SK-N-SH (cell line): ENCODE measurements at regions not wholly inside any gene's neighbourhood (a gene's known extent, or its start where the extent isn't known, plus 50 kb on each side); places are given as distances from the start of the nearest gene placed in this dataset.

Experiments used
- CTCF ChIA-PET: fragments of 300-600, 350-600 bp; formaldehyde crosslinking; extraction: SDS; loops from one replicate; lab custom pipeline; 2021; lab: Yijun Ruan, JAX
- POLR2A ChIA-PET: fragments of 350-600 bp; sonication (Branson Sonifier 250); formaldehyde crosslinking; extraction: SDS; loops from one replicate; lab custom pipeline; 2020; ENCODE audit warnings: antibody characterized with exemption, inconsistent platforms; lab: Yijun Ruan, JAX
- DNase-seq: peaks from one replicate; pipeline ENCODE4 v3.0.0; 2012
- H2AFZ ChIP-seq: fragments of 200-600 bp; sonication (generic); 2 replicates; pipeline ENCODE4 v1.8.1; 2016; ENCODE audit warnings: antibody characterized with exemption, mild to moderate bottlenecking, low read depth
- H3F3A ChIP-seq: fragments of 200-600 bp; sonication (generic); replicated peaks from 2 replicates; pipeline ENCODE3; 2016; ENCODE audit warnings: antibody characterized with exemption, mild to moderate bottlenecking; ENCODE audit not compliant: insufficient read depth
- H3K27ac ChIP-seq, 2 experiments: fragments of 200-500 bp in 1 of 2; fragments of 200-600 bp in 1 of 2; sonication (Bioruptor generic) in 1 of 2; sonication (generic), shearing (Covaris generic) in 1 of 2; 2 replicates each; pipeline versions ENCODE4 v1.5.1 to v1.6.1; 2014 to 2016; ENCODE audit warnings: low read depth in 2 of 2, inconsistent platforms in 1 of 2, low read length in 1 of 2, mild to moderate bottlenecking in 1 of 2, mixed read lengths in 1 of 2
- H3K27me3 ChIP-seq: fragments of 200-600 bp; sonication (generic), shearing (Covaris generic); 2 replicates; pipeline ENCODE4 v1.6.1; 2016; ENCODE audit warnings: mixed run types; ENCODE audit not compliant: insufficient read depth
- H3K36me3 ChIP-seq, 2 experiments: fragments of 200-500 bp in 1 of 2; fragments of 200-600 bp in 1 of 2; sonication (Bioruptor generic) in 1 of 2; sonication (generic) in 1 of 2; replicated peaks in 1 of 2; 2 replicates each; pipeline versions ENCODE3 to v1.5.1; 2014 to 2016; ENCODE audit warnings: low read length in 1 of 2, mild to moderate bottlenecking in 1 of 2; ENCODE audit not compliant: insufficient read depth in 2 of 2, control insufficient read depth in 1 of 2
- H3K4me1 ChIP-seq, 2 experiments: fragments of 200-500 bp in 1 of 2; fragments of 200-600 bp in 1 of 2; sonication (Bioruptor generic) in 1 of 2; sonication (generic), shearing (Covaris generic) in 1 of 2; 2 replicates each; pipeline versions ENCODE4 v1.5.1 to v1.6.1; 2014 to 2016; ENCODE audit warnings: low read depth in 1 of 2, low read length in 1 of 2, mixed run types in 1 of 2; ENCODE audit not compliant: insufficient read depth in 2 of 2, control insufficient read depth in 1 of 2
- H3K4me2 ChIP-seq: fragments of 200-600 bp; sonication (generic), shearing (Covaris generic); 2 replicates; pipeline ENCODE4 v1.6.1; 2017; ENCODE audit warnings: mixed run types
- H3K4me3 ChIP-seq, 2 experiments: fragments of 200-500 bp in 1 of 2; fragments of 200-600 bp in 1 of 2; sonication (Bioruptor generic) in 1 of 2; sonication (generic), shearing (Covaris generic) in 1 of 2; 2 replicates each; pipeline versions ENCODE4 v1.5.1 to v1.8.1; 2014 to 2016; ENCODE audit warnings: low read depth in 2 of 2, inconsistent platforms in 1 of 2, low read length in 1 of 2, mild to moderate bottlenecking in 1 of 2, mixed read lengths in 1 of 2, moderate library complexity in 1 of 2
- H3K79me2 ChIP-seq: fragments of 200-600 bp; sonication (generic); 2 replicates; pipeline ENCODE4 v1.8.1; 2017; ENCODE audit warnings: mild to moderate bottlenecking; ENCODE audit not compliant: insufficient read depth
- H3K9ac ChIP-seq: fragments of 200-600 bp; sonication (generic); 2 replicates; pipeline ENCODE4 v1.6.1; 2017; ENCODE audit warnings: mixed run types
- H3K9me2 ChIP-seq: fragments of 200-600 bp; sonication (generic); 2 replicates; pipeline ENCODE4 v1.6.1; 2017; ENCODE audit warnings: mixed run types
- H3K9me3 ChIP-seq: fragments of 200-600 bp; sonication (generic); 2 replicates; pipeline ENCODE4 v1.6.1; 2017; ENCODE audit warnings: mixed run types, mild to moderate bottlenecking, moderate library complexity
- H4K20me1 ChIP-seq: fragments of 200-600 bp; sonication (generic); 2 replicates; pipeline ENCODE4 v1.6.1; 2017; ENCODE audit warnings: mild to moderate bottlenecking, mixed run types; ENCODE audit not compliant: insufficient read depth
- CTCF ChIP-seq: fragments of 200-600 bp; sonication (generic); IDR thresholded peaks from 2 replicates; pipeline ENCODE4 v1.6.1; 2017; ENCODE audit warnings: antibody characterized with exemption, mild to moderate bottlenecking, moderate library complexity
- EP300 ChIP-seq, 2 experiments: IDR thresholded peaks; 2 replicates each; pipeline versions ENCODE4 v1.4.0 to v1.6.1; 2012; ENCODE audit warnings: borderline replicate concordance in 1 of 2, low read depth in 1 of 2, low read length in 1 of 2
- EZH2phosphoT487 ChIP-seq: fragments of 200-600 bp; sonication (generic); IDR thresholded peaks from 2 replicates; pipeline ENCODE4 v1.6.1; 2017; ENCODE audit warnings: low read depth, mixed run types, mild to moderate bottlenecking, antibody characterized with exemption, moderate library complexity, borderline replicate concordance
- FOSL2 ChIP-seq: IDR thresholded peaks from 2 replicates; pipeline ENCODE4 v1.4.0; 2012; ENCODE audit warnings: low read depth, mild to moderate bottlenecking, moderate library complexity, borderline replicate concordance
- FOXM1 ChIP-seq: IDR thresholded peaks from 2 replicates; pipeline ENCODE4 v1.4.0; 2012; ENCODE audit warnings: low read depth, mild to moderate bottlenecking
- GATA2 ChIP-seq: sonication (generic); formaldehyde crosslinking; IDR thresholded peaks from 2 replicates; pipeline ENCODE4 v1.5.0; 2020; ENCODE audit warnings: mild to moderate bottlenecking, missing genetic modification reagents
- IRF3 ChIP-seq: fragments of 150-350 bp; IDR thresholded peaks from 2 replicates; pipeline ENCODE4 v1.6.1; 2016; ENCODE audit warnings: mild to moderate bottlenecking, low read depth, low read length
- MAX ChIP-seq: IDR thresholded peaks from 2 replicates; pipeline ENCODE4 v1.4.0; 2012; ENCODE audit warnings: low read depth
- RCOR1 ChIP-seq: fragments of 150-350 bp; IDR thresholded peaks from 2 replicates; pipeline ENCODE4 v1.6.1; 2017; ENCODE audit warnings: antibody characterized with exemption, low read length
- REST ChIP-seq: IDR thresholded peaks from 2 replicates; pipeline ENCODE4 v1.6.1; 2012; ENCODE audit warnings: mild to moderate bottlenecking, low read depth, low read length, moderate library complexity
- SIN3A ChIP-seq: IDR thresholded peaks from 2 replicates; pipeline ENCODE4 v1.6.1; 2012; ENCODE audit warnings: low read depth, mild to moderate bottlenecking, low read length, moderate library complexity, borderline replicate concordance
- SMC3 ChIP-seq: IDR thresholded peaks from 2 replicates; pipeline ENCODE4 v1.6.1; 2012; ENCODE audit warnings: low read depth, low read length, improper control_type of control experiment
- TAF1 ChIP-seq: IDR thresholded peaks from 2 replicates; pipeline ENCODE4 v1.6.1; 2012; ENCODE audit warnings: low read depth, mild to moderate bottlenecking, low read length, moderate library complexity, borderline replicate concordance
- TEAD4 ChIP-seq: IDR thresholded peaks from 2 replicates; pipeline ENCODE4 v1.4.0; 2012; ENCODE audit warnings: mild to moderate bottlenecking, borderline replicate concordance; ENCODE audit not compliant: insufficient read depth
- ZBTB33 ChIP-seq: IDR thresholded peaks from 2 replicates; pipeline ENCODE4 v1.4.0; 2012; ENCODE audit warnings: low read depth, borderline replicate concordance
- WGBS: methylation state at CpG from one replicate; pipeline ENCODE4 v1.1.6; 2017; ENCODE audit warnings: low lambda C conversion rate; 5-methylcytosine and 5-hydroxymethylcytosine counted together

- 75% methylated on average over 13 of the region's 13 CpGs for WGBS
- no peak overlapping the region for H3K4me2 ChIP-seq
These were observed 97.7 kb upstream of the SIX3 start for GRCh38 chr2:44843641-44844310.

GRCh38 chr2:44844651-44845270, 96.7 kb upstream of the SIX3 start:
- DNase-seq, result no peak
- 54% methylated on average over 7 of the region's 7 CpGs for WGBS
- POLR2A ChIA-PET, result no interaction called here
- H3K27me3 ChIP-seq, result peaks cover 10% of the 10 kb centered on the region; the same call in 1 of the 2 replicates
- H3K4me3 ChIP-seq, result no peak overlapping the region
- no peak overlapping the region for H2AFZ ChIP-seq
- no peak overlapping the region for H3K9ac ChIP-seq
- H3K4me2 ChIP-seq, result no peak overlapping the region
- no peaks in the 10 kb centered on the region for H3K36me3 ChIP-seq
- peaks cover 0 to 3% of the 10 kb centered on the region in 2 experiments; a peak in 1 of 4 replicates for H3K4me1 ChIP-seq
- no peaks in the 10 kb centered on the region for H3K79me2 ChIP-seq
- no peaks in the 10 kb centered on the region for H3K9me2 ChIP-seq
- CTCF ChIA-PET, result interaction anchor here (0.9 to 1.7 kb wide), 3 partner anchors 11 to 364 kb away, joined by 3 to 5 read pairs (median 4); no protein-coding TSS in a partner anchor
- H3K9me3 ChIP-seq, result no peaks in the 10 kb centered on the region
- H4K20me1 ChIP-seq, result no peaks in the 10 kb centered on the region
- no peaks in the 10 kb centered on the region for H3F3A ChIP-seq
- H3K27ac ChIP-seq, result no peak overlapping the region
- TF ChIP-seq TEAD4 (no peak), CTCF (no peak), FOXM1 (no peak), EZH2phosphoT487 (no peak), ZBTB33 (no peak), REST (no peak), SIN3A (no peak), TAF1 (no peak), FOSL2 (no peak), MAX (no peak), GATA2 (CRISPR knock-in tag) (no peak), EP300 (IDR thresholded peaks at IDR 0.05; ENCODE audit: borderline replicate concordance in 1 of 2, low read depth in 1 of 2, low read length in 1 of 2) (no peak), IRF3 (no peak), SMC3 (no peak)

More at GRCh38 chr2:44843641-44844310, 97.7 kb upstream of the SIX3 start:
- ChIA-PET CTCF (interaction anchor here (0.9 to 1.7 kb wide), 2 partner anchors 10 to 363 kb away, joined by 3 to 5 read pairs; no protein-coding TSS in a partner anchor), POLR2A (no interaction called here)
- Histone ChIP-seq H3K9ac (no peak overlapping the region), H2AFZ (no peak overlapping the region), H3K79me2 (no peaks in the 10 kb centered on the region), H3K27me3 (peaks cover 10% of the 10 kb centered on the region; the same call in 1 of the 2 replicates), H3K4me1 (peaks cover 0 to 3% of the 10 kb centered on the region in 2 experiments; a peak in 1 of 4 replicates), H3K27ac (no peak overlapping the region), H3K9me2 (no peaks in the 10 kb centered on the region), H3K36me3 (no peaks in the 10 kb centered on the region), H3K9me3 (no peaks in the 10 kb centered on the region), H3K4me3 (no peak overlapping the region)
- DNase-seq, result no peak
- no peak for TF ChIP-seq SIN3A
- no peak for TF ChIP-seq RCOR1
- TF ChIP-seq, all 33 proteins: peak for 0
- H3F3A ChIP-seq, result no peaks in the 10 kb centered on the region
- H4K20me1 ChIP-seq, result no peaks in the 10 kb centered on the region
